IPS DF 4.7 (cell line): ENCODE measurements at regions not wholly inside any gene's neighbourhood (a gene's known extent, or its start where the extent isn't known, plus 50 kb on each side); places are given as distances from the start of the nearest gene placed in this dataset.

Source experiments
- DNase-seq: peaks from one replicate; pipeline ENCODE4 v3.0.0-alpha.2; 2013; ENCODE audit warnings: low spot score; ENCODE audit errors: extremely low read depth

DNA sequence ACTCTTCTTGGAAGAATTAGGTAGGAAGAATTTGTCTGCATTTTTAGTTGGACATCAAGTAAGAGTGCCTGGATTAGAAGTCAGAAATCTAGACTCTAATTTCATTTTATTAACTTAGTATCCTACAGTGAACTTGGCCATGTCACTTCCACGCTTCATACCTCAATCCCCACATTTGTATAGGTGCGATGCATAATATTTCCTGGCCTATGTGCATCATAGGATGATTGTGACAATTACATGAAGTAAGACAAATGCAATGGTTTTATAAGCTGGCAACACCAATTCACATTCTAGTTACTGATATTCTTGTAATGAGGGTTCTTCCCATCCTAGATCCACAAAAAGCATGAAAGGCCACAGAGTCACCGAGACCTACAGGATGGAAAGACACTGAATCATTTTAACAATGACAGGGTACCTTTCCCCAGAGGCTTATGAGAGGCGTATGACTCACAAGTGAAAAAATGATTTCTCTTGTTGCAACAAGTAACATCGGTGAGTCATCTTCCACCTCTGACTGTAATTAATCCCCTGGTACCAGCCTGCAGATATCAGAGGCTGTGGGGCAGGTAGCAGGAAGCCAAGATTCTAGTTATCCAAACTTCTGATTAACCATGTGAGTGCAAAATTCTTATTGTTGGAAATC lies 56.0 kb upstream of the OR5AK2 start:
- no peak for DNase-seq

DNA sequence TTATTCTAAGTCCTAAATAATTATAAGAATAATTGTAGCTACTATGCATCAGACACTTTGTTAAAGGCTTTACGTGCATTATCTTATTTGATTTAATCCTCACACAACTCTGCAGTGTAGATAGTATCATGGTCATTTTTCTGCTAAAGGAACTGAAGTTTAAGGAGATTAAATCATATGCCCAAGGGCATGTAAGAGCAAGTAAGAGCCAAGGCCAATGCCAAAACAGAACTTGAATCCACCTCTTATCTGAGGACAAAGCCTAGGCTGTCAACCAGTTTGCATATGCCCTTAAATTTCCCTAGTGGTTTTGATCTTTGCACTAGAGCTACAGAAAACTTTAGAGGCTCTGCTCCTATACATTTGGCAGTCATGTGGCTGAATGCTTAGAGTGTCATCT lies 65.6 kb upstream of the OR5AK2 start:
- DNase-seq = no peak

DNA sequence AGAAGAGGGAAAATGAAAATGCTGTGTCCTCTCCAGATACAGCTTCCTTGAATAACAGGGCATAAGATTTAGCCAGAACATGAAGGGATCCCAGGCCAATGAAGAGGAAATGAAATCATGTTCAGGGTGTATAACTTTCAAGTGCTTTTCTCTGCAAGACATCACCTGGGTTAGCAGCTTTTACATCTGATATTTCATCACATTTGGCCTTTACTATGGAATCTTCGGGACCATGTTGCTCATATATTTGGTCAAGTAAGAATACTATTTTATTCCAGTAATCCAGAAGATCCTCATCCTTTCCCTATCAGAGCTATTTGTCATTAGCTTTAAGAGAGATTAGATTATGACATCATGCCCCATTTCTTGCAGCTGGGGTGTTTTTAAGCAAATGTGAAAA lies 66.3 kb upstream of the OR5AK2 start:
- no peak for DNase-seq

DNA sequence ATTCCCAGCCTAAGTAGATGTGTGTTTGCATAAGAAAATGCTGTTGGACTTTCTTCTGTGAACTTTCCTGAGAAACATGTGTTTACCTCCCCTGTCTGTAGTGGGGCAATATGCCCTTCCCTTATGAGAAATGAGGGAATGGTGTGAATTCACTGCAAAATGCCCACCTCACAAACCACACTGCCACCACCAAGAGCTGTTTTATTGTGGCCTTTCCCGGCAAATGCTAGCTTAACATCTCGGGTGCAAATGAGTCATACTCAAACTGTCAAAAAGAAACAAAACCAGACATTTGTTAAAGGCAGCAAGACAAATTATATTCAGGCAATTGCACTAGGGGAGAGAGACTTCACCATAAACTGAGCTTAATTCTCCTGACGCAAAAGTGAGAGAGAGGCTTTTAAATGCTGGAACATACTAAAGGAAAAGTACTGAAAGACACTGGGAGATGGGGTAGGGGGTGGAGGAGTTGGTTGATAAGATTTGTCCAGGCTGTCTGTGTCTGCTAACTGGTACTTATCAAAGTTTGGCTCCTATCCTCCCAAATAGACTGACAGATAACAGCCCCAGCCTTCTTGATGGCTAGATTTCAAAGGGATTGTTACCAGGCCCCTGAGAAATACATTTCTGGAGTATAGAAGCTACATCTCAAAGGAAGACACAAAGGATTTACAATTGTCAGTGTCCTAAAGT lies 70.9 kb upstream of the OR5AK2 start:
- DNase-seq = no peak

DNA sequence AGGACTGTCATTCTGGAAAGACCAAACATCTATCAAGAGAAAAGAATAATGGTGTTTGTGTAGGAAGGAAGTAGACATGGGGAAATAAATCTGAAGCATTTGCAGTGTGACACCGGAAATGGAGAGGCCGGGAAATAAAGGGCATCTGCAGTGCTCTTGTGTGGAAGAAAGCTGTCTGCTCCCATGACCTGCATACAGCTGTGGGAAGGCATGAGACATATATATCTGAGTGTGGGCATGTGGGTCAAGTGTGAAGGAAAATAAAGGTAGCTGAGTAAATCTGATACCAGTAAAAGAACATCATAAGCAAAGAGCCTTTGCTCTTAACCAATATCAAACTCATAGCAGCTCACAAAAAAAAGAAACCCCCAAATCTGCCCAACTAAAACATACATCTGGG lies 72.1 kb upstream of the OR5AK2 start:
- no peak for DNase-seq

DNA sequence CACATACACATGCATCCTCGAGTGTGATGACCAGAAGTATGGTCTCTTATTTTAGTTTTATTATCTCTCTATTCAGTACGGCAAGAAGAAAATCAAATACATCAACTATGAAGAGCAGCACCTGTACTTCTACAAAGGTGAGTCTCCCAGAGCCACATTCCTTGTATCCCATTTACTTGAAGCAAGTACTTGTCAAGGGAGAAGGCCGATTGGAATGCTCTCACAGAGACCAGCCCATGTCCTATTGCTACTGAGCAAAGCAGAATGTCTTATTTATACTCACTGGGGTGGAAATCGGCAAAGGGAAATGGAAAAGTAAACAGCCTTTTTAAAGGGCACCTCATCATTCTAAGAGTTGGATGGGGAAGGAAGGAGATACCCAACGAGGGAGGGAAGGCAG lies 72.6 kb upstream of the OR5AK2 start:
- no peak for DNase-seq

DNA sequence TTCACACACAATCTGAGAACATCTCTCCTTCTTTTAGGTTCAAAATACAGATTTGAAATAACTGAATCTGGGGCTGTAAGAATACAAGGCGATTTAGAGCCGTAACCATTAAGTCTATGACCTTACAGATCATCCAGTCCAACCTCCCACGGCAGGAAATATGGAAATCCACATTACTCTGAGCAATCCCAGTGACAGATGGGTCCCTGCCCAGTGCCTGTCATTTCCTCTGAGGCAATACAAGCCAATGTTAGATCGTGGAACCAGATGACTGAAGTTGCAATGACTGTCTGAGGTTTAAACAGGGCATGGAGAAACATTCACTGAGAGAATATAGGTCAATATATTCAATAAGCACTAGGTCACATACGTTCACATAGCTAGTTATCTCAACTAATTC lies 77.4 kb upstream of the OR5AK2 start:
- DNase-seq = no peak

DNA sequence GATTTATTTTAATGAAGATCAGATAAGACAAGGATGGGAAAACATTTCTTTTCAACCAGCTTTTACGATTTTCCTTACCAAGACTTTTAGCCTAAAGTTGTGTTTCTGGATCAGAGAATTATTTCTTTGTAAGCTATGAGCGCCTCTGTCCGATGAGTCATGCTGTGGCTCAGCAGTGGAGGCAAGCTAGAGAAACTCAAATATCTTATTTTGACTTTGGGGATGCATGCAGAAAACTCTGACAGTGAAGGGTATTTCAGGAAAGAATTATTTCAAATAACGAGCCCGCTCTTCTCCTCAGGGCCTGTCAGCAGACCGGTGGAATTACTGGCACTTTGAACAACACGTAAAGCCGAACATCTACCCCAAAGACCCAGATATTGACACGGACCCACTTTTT lies 77.9 kb upstream of the OR5AK2 start:
- DNase-seq = no peak

DNA sequence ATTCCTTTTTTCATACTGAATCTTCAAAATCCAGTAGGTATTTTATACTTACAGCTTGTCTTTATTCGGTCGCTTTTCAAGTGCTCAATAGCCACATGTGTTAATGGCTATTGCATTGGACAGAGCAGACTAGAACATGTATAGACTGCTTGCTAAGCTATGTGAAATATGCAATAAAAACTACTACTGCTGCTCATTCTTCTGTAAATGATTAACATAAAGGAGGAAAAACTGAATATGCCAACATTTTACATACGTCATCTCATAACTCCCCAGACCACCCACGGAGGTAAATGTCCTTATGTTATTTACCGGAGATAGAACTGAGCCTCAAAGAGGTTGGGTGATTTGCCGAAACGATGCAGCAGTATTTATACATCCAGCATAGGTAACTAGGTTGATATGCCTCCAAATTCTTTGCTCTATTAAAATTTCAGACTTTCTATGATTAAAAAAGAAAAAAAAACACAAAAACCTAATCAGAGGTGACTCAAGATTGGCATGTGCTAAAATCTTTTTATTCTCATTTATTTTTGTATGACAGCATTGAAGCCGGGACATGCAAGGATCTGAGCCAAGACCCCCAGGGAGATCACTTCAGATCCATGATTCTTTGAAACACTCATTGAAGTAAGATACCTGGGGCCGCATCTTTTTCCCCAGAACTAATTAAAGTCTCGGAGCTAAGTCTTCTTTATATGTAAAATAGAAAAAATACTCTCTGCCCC lies 78.5 kb upstream of the OR5AK2 start:
- no peak for DNase-seq

DNA sequence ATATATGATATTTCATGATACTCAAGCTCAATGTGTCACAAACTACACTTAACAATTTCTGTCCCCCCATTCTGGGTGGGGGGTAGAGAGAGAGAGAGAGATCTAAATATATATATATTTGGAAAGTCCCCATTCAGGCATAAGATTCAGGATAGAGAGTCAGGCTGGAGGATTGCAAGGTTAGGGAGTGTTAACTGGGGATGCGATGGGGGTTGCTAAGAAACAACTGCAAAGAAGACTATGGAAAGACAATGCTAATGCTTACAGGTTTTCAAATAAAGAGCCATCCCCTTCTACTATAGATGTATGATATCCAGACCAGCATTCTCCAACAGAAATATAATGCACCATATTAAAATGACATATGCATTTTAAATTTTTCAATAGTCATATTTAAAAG lies 79.2 kb upstream of the OR5AK2 start:
- no peak for DNase-seq

DNA sequence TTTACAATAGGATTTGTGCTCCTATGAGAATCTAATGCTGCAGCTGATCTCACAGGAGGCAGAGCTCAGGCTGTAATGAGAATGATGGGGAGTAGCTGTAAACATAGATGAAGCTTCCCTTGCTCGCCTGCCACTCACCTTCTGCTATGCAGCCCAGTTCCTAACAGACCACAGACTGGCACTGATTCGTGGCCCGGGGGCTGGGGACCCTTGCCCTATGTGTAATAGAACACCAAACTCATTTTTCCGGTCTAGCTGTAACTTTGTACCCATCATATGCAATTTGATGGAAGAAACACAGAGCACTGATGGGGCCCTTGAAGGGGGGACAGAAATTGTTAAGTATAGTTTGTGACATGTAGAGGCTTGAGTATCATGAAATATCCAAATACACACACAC lies 79.6 kb upstream of the OR5AK2 start:
- DNase-seq = no peak

DNA sequence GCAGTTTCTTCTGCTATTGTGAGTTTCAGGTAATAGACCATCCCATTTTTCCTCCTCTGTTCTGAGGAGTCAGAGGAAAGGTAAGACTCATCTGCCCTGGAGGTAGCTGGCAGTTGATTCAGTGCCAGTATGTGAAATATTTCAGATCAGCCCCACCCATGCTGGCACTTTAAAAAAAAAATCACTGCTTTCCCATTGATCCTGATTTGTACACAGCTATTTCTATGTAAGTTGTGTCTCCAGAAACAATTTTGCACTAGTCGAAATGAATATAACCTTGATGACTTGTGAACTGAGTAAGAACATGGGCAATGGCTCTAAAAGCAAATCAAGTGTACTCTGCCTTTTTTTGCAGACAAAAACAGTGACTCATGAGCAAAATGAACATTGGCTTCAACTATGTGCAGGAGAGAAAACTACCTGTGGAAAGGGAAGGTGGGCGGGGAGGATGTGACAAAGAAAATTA lies 82.0 kb upstream of the OR5AK2 start:
- DNase-seq = no peak

DNA sequence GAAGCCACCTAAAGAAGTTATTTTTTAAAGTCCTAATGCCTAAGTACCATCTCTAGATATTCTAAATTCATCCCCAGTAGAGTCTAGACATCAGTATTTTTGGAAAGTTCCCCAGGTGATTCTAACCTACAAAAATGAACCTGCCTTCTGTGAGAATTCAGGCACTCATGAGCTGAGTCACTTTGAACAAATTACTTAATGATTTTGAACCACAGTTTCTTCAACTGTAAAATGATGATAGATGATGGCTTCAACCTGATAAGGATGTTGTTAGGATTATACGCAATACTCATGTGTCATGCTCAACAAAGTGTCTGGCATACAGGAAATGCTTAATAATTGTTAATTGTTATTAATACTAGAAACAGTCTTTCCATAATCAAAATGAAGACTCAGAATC lies 82.8 kb upstream of the OR5AK2 start:
- no peak for DNase-seq

DNA sequence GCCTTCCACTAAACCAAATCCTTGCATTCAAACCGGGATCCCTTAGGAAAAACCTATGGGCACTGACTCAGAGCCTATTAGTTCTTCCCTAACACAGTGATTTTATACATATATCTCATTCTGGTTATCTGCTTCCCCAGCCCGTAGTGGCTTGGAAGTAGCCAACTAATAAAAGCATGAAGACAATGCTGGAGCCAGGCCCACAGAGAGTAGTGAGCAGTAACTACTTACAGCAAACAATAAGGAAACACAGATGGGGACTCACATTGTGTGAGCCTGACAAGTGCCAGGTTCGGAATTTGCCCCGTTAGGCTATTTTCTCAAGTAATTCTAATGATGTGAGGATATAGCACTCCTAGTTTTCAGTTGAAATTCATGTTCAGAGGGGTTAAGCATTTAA lies 83.3 kb upstream of the OR5AK2 start:
- no peak for DNase-seq

DNA sequence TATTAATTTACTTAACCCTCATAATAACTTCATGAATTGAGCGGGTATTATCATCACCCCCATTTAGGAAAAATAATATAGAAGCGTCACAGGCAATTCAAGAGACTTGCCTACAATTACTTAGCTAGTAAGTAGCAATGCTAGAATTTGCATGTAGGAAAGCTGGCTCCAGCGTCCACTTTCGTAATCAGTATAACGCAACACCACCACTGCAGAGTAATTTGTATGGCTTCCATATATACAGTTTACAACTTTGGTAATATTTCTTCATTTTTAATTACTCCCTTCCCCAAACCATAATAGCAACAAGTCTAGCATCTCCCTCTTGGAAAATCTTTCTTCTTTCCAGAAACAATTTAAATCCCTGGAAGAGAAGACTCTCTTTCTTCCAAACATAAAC lies 89.9 kb upstream of the OR5AK2 start:
- no peak for DNase-seq

DNA sequence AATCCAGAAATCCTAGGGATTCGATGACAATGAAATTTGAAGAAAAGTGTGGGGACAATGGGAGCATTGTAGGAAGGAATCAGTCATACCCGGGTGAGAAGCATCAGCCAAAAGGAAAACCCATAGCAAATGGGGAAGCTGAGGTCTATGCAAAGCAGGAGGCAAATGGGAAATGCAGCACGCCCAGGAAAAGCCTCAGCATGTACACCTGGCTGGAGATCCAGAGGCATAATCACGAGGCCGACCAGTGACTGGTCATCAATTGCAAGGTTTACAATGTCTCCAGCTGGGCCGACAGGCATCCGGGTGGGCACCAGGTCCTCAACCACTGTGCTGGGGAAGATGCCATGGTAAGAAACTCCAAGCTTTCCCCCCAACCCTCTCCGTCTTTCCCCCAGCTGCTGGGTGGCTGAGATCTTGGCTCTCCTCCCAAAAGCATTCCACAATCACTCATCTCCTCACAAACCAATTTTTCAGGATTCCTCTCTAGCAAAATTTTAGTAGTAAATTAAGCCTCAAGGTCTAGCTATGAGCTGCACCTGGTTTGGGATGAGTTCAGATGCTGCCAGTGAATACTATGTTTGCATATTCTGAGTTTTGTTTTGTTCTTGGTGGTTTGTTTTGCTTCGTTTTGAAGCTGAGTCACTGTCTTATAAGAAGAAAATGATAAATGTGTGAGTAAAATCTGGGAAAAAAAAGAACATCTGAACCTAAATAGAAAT lies 98.0 kb upstream of the OR5AK2 start:
- no peak for DNase-seq

DNA sequence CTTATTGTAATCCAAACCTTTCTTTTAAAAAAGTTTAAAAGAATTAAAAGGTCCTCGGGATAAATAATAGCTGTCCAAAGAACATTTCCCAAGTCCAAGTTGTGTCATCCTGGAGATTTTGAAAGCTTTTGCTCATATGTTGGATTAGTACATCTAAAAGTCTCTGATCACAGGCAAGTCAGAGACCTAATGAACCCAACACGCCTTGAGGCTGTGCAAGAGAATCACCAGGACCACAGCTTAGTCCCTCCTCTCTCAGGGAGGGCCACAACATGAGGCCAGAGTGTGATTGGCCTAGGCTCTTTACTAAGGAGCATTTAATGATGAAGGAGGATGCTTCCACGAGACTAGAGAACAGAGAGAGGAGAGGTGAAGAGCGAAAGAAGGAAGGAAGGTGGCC lies 98.7 kb upstream of the OR5AK2 start:
- no peak for DNase-seq

DNA sequence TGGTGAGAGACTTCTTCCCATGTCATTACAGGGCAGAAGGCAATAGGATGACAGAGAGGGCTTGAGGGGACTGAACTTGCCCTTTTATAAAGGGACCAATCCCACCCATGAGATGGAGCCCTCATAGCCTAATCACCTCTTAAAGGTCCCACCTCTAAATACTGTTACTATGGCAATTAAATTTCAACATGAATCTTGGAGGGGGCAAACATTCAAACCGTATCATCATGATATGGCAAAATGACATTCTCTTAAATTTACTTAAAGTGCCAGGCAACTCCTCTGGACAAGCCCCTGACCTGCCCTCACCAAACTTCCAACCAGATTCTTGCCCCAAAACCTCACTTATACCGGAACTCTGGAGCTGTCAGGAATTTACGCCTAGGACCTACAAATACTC lies 100.8 kb upstream of the OR5AK2 start:
- DNase-seq = no peak

DNA sequence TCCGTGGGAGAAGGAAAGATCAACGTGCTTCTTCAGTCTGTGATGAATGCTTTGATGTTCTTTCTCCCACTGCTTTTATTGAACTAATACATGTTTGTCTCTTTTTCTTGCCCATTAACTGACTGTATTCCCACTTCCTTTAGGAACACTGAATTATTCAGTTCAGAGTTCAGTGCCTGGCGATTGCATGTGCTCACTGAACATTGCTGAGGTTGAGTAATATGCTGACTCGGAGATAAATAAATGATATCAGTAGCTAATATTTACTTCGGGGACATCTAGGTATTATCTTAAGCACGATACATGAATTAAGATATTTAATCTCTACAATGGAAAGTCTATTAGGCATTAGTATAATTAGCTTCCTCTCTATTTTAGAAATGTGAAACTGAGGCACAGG lies 102.3 kb upstream of the OR5AK2 start:
- no peak for DNase-seq

DNA sequence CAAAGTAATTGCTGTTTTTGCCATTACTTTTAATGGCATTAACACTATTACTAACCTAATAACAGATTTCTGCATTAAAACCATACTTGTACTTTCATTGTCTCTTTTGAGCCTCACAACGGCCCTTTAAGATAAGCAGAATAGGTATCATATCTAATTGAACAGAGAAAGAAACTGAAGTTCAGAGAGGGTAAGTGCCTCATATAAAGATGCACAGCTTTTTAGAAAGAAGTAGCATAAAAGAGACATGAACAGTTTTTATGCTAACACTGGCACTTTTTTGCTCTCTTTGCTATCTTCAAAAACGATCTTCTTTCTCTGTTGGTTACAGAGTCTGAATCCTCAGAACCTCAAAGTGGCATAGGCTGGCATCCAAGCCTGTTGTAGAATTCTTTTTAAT lies 102.9 kb upstream of the OR5AK2 start:
- DNase-seq = no peak

DNA sequence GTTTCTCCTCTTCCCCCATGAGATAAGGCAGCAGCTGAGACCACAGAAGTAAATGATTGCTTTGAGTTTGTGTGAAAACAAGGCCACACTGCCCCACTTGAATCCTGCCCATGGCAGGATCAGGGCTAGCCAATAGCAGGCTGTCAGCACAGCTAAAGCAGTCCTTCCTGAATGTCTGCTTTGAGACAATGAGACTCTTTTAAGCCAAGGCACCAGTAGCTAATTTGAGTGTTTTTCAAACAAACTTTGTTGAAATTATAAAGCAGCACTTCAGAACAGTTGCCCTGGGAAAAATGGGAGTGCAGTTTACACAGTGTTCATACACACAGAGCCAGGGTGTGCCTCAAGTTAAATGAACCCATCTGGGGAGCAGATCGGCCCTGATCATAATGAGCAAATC lies 103.5 kb upstream of the OR5AK2 start:
- DNase-seq = no peak

DNA sequence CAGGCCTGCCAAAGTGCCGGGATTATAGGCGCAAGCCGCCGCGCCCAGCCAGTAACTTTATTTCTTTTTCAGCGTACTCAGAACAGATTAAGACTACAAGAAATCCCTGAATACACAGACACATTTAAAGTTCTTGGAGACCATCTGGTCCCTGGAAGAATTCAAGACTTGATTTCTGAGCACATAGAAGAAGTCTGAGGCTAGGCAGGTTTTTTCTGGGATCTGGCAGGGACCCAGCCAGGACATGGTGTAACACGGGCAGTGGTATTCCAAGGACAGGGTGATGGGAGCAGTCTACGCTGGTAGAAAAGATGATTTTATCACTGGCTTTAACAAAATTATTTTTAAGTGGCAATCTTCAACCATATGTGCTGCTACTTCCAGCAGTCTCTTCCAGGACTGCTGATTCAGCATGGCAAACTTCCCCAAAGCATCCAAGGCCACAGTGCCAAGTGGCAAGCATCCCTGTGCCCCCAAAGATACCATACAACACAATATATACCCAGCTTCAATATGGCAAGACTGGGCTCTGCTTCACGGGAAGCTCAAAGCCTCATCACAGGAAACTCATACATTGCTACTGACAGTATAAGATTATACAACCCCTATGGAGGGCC lies 105.2 kb upstream of the OR5AK2 start:
- DNase-seq = no peak
